Panc1 (cell line): ENCODE measurements at regions not wholly inside any gene's neighbourhood (a gene's known extent, or its start where the extent isn't known, plus 50 kb on each side); places are given as distances from the start of the nearest gene placed in this dataset.

Source experiments
- POLR2AphosphoS5 ChIP-seq: IDR thresholded peaks from 2 replicates; pipeline ENCODE4 v1.6.1; 2012; ENCODE audit warnings: mild to moderate bottlenecking, low read depth, low read length, moderate library complexity
- SIN3A ChIP-seq: IDR thresholded peaks from 2 replicates; pipeline ENCODE4 v1.6.1; 2012; ENCODE audit warnings: low read depth, mild to moderate bottlenecking, low read length, moderate library complexity, borderline replicate concordance; ENCODE audit not compliant: insufficient read depth
- TF ChIP-seq, protein P1 (sequence below): fragments of 450-650 bp; IDR thresholded peaks from 2 replicates; pipeline ENCODE4 v1.5.1; 2017; ENCODE audit warnings: mild to moderate bottlenecking

DNA sequence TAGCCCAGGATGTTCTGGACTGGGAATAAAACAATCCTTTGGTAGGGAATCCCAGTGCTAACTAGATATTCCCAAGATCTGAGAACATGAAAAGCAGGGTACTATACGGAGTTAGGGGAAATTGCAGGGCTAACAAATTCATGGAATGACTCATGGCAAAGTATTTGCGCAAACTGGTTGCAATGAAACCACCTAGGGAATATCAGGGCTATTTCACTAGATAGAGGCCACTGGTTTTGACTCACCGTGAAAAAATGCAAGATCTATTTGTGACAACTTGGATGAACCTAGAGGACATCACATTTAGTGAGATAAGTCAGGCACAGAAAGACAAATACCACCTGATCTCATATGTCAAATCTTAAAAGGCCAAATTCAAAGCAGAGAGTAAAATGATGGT is 233.3 kb downstream of the MBD2 start:
- TF ChIP-seq POLR2AphosphoS5: no peak
- TF ChIP-seq, protein P1, sequence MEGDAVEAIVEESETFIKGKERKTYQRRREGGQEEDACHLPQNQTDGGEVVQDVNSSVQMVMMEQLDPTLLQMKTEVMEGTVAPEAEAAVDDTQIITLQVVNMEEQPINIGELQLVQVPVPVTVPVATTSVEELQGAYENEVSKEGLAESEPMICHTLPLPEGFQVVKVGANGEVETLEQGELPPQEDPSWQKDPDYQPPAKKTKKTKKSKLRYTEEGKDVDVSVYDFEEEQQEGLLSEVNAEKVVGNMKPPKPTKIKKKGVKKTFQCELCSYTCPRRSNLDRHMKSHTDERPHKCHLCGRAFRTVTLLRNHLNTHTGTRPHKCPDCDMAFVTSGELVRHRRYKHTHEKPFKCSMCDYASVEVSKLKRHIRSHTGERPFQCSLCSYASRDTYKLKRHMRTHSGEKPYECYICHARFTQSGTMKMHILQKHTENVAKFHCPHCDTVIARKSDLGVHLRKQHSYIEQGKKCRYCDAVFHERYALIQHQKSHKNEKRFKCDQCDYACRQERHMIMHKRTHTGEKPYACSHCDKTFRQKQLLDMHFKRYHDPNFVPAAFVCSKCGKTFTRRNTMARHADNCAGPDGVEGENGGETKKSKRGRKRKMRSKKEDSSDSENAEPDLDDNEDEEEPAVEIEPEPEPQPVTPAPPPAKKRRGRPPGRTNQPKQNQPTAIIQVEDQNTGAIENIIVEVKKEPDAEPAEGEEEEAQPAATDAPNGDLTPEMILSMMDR: no peak
- TF ChIP-seq SIN3A: no peak
